GM12891 (cell line): ENCODE measurements at regions not wholly inside any gene's neighbourhood (a gene's known extent, or its start where the extent isn't known, plus 50 kb on each side); places are given as distances from the start of the nearest gene placed in this dataset.

Source experiments
- PAX5 ChIP-seq: IDR thresholded peaks from 2 replicates; pipeline ENCODE4 v1.6.1; 2011; ENCODE audit warnings: low read length, moderate library complexity, mild to moderate bottlenecking; ENCODE audit not compliant: insufficient read depth, severe bottlenecking
- POLR2A ChIP-seq: IDR thresholded peaks from 2 replicates; pipeline ENCODE4 v1.6.1; 2011; ENCODE audit warnings: low read depth, low read length, control low read depth
- POLR2AphosphoS5 ChIP-seq: IDR thresholded peaks from 2 replicates; pipeline ENCODE4 v1.6.1; 2011; ENCODE audit warnings: low read depth, low read length, control low read depth
- SPI1 ChIP-seq: IDR thresholded peaks from 2 replicates; pipeline ENCODE4 v1.6.1; 2011; ENCODE audit warnings: low read depth, low read length, control low read depth
- TAF1 ChIP-seq: IDR thresholded peaks from 2 replicates; pipeline ENCODE4 v1.6.1; 2011; ENCODE audit warnings: low read depth, low read length, control low read depth

DNA sequence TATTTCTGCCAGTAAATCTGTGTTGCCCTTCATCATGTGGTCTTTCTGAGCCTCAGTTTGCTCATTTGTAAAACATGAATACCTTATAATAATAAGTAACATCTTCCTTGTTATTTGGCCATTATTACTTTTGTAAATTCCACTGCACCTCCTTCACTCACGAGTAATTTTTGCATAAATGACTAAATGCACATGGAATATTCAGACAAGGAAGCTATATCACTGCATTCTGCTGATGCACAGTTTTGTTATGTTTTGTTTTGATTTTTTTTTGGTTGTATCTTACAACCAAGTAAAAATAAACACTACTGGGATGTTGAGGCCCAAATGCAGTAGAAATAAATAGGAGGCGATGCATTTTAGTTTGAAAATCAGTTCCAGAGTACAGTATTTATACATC lies 185.3 kb upstream of the POU3F3 start:
- TF ChIP-seq POLR2A (no peak), PAX5 (no peak), TAF1 (no peak), POLR2AphosphoS5 (no peak), SPI1 (no peak)
